Calu3 (cell line): ENCODE measurements at regions not wholly inside any gene's neighbourhood (a gene's known extent, or its start where the extent isn't known, plus 50 kb on each side); places are given as distances from the start of the nearest gene placed in this dataset.

Experiments
- BruUV-seq: library from RNA; stranded (reverse); fragments of 400-500 nt; replicated peaks from 2 replicates; lab custom pipeline; 2021; lab: Mats Ljungman, UMichigan
- CTCF ChIA-PET: fragments of 300-600 bp; sonication (Branson Sonifier 250); formaldehyde crosslinking; loops from one replicate; lab custom pipeline; 2022; ENCODE audit warnings: antibody characterized with exemption; lab: Charles Lee
- DNase-seq: peaks from one replicate; pipeline ENCODE4 v3.0.0; 2022
- H3K27ac Mint-ChIP-seq: one replicate; pipeline ENCODE4 v1.8.0; 2022; ENCODE audit warnings: mixed read lengths; ENCODE audit not compliant: unreplicated experiment
- H3K27me3 Mint-ChIP-seq: one replicate; pipeline ENCODE4 v1.8.0; 2022; ENCODE audit warnings: mixed read lengths; ENCODE audit not compliant: unreplicated experiment
- H3K36me3 Mint-ChIP-seq: one replicate; pipeline ENCODE4 v1.8.0; 2022; ENCODE audit warnings: mild to moderate bottlenecking, moderate library complexity, mixed read lengths; ENCODE audit not compliant: insufficient read depth, unreplicated experiment
- H3K4me1 Mint-ChIP-seq: one replicate; pipeline ENCODE4 v1.8.0; 2022; ENCODE audit warnings: mild to moderate bottlenecking, low read depth, mixed read lengths; ENCODE audit not compliant: unreplicated experiment
- H3K4me3 Mint-ChIP-seq: one replicate; pipeline ENCODE4 v1.8.0; 2022; ENCODE audit warnings: mild to moderate bottlenecking, low read depth, moderate library complexity, mixed read lengths; ENCODE audit not compliant: unreplicated experiment
- H3K9me3 Mint-ChIP-seq: one replicate; pipeline ENCODE4 v1.8.0; 2022; ENCODE audit warnings: low read depth, mixed read lengths; ENCODE audit not compliant: unreplicated experiment
- intact Hi-C: fragments of 100-400 bp; cut with micrococcal nuclease; formaldehyde crosslinking; loops from one replicate; pipeline ENCODE4 v1.10.0; 2022; ENCODE audit not compliant: unreplicated experiment
- TF ChIP-seq, protein P1 (sequence below): fragments of 200-600 bp; IDR thresholded peaks from one replicate; pipeline ENCODE4 v1.8.0; 2022; ENCODE audit warnings: antibody characterized with exemption; ENCODE audit not compliant: unreplicated experiment

- CTCF ChIA-PET = no interaction called here
- no peaks in the 10 kb centered on the region for H3K36me3 Mint-ChIP-seq
- no peak overlapping the region for H3K27ac Mint-ChIP-seq
- no TSS peak for BruUV-seq
- DNase-seq = no peak
- TF ChIP-seq, protein P1, sequence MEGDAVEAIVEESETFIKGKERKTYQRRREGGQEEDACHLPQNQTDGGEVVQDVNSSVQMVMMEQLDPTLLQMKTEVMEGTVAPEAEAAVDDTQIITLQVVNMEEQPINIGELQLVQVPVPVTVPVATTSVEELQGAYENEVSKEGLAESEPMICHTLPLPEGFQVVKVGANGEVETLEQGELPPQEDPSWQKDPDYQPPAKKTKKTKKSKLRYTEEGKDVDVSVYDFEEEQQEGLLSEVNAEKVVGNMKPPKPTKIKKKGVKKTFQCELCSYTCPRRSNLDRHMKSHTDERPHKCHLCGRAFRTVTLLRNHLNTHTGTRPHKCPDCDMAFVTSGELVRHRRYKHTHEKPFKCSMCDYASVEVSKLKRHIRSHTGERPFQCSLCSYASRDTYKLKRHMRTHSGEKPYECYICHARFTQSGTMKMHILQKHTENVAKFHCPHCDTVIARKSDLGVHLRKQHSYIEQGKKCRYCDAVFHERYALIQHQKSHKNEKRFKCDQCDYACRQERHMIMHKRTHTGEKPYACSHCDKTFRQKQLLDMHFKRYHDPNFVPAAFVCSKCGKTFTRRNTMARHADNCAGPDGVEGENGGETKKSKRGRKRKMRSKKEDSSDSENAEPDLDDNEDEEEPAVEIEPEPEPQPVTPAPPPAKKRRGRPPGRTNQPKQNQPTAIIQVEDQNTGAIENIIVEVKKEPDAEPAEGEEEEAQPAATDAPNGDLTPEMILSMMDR = no peak
- intact Hi-C loops = no loop called here
- H3K4me1 Mint-ChIP-seq = no peaks in the 10 kb centered on the region
- peaks cover 21% of the 10 kb centered on the region for H3K27me3 Mint-ChIP-seq
- H3K4me3 Mint-ChIP-seq = no peak overlapping the region
- peaks cover 3% of the 10 kb centered on the region for H3K9me3 Mint-ChIP-seq
Observed at GRCh38 chr10:6907877-6908530, 327.9 kb upstream of the PRKCQ start.

- CTCF ChIA-PET = interaction anchor here (0.6 kb wide), 1 partner anchor 157 kb away, joined by 5 read pairs; no protein-coding TSS in a partner anchor
- intact Hi-C loops = no loop called here
- Mint-ChIP-seq H3K27ac (no peak overlapping the region), H3K9me3 (no peaks in the 10 kb centered on the region), H3K36me3 (no peaks in the 10 kb centered on the region), H3K4me3 (no peak overlapping the region), H3K27me3 (no peaks in the 10 kb centered on the region), H3K4me1 (peaks cover 9% of the 10 kb centered on the region)
- TF ChIP-seq, protein P1 = no peak
- no TSS peak for BruUV-seq
- DNase-seq = no peak
Observed at GRCh38 chr10:6894405-6894804, 314.3 kb upstream of the PRKCQ start.

DNA sequence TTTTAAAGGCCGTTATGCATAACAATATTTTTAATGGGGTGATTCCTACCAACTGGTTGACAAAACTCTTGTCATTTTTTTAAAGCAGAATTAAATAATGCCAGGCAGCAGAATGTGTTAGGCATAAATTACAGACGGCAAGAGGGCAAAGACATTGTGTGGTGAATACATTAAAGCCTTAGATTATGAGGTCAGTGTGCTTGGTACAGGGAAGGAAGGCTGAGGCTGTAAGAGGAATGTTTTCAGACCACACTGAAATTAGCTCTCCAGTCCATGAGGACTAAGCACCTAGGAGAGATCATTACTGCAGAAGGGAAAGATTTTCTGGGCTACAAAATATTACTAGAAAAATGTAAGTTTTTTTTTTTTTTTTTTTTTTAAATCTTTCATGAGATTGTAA is 312.8 kb upstream of the PRKCQ start:
- Mint-ChIP-seq H3K27ac (no peak overlapping the region), H3K4me1 (peaks cover 9% of the 10 kb centered on the region), H3K36me3 (no peaks in the 10 kb centered on the region), H3K27me3 (no peaks in the 10 kb centered on the region), H3K4me3 (no peak overlapping the region), H3K9me3 (no peaks in the 10 kb centered on the region)
- BruUV-seq = no TSS peak
- CTCF ChIA-PET = interaction anchor here (0.6 to 0.7 kb wide), 3 partner anchors 58 to 404 kb away, joined by 3 to 7 read pairs (median 3); no protein-coding TSS in a partner anchor
- intact Hi-C loops = no loop called here
- DNase-seq = no peak
- TF ChIP-seq, protein P1 = no peak

DNA sequence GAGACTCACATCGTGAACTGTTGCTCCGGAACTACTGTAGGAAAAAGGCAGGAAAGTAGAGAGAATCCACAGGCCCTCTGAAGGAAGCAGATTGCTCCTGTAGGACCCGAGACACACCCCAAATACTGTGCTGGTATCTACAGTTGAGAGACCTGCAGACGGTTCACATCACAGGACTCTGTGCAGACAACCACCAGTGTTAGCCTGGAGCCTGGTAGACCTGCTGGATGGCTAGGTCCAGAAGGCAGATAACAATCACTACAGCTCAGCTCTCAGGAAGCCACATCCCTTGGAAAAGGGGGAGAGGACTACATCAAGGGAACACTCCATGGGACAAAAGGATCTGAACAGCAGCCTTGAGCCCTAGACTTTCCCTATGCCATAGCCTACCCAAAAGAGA is 311.8 kb upstream of the PRKCQ start:
- no peak for DNase-seq
- CTCF ChIA-PET = no interaction called here
- Mint-ChIP-seq H3K27ac (no peak overlapping the region), H3K36me3 (no peaks in the 10 kb centered on the region), H3K4me3 (no peak overlapping the region), H3K27me3 (no peaks in the 10 kb centered on the region), H3K9me3 (no peaks in the 10 kb centered on the region), H3K4me1 (peaks cover 9% of the 10 kb centered on the region)
- TF ChIP-seq, protein P1 = no peak
- intact Hi-C loops = no loop called here
- no TSS peak for BruUV-seq
